ENCODE measurements at regions not wholly inside any gene's neighbourhood (a gene's known extent, or its start where the extent isn't known, plus 50 kb on each side); places are given as distances from the start of the nearest gene placed in this dataset.

DNA sequence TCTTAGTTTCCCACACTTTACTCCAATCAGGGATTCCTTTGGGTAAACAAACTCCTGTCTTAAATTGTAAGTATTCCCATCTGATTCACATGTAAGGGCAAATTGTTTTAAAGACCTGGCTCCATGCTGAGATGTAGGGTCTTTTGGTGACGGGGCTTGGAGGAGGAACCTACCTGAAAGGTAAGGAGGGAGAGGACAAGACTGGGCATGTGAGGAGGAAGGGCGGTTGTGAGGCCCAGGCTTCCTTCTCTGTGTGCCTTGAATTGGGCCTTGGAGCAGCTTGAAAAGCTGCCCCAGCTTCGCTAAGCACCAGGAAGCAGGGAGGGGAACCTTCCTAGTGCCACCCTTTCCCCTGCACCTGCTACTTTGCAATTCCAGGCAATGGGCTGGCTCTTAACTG is 86.8 kb downstream of the C9orf152 start:
- TF ChIP-seq, protein P1, sequence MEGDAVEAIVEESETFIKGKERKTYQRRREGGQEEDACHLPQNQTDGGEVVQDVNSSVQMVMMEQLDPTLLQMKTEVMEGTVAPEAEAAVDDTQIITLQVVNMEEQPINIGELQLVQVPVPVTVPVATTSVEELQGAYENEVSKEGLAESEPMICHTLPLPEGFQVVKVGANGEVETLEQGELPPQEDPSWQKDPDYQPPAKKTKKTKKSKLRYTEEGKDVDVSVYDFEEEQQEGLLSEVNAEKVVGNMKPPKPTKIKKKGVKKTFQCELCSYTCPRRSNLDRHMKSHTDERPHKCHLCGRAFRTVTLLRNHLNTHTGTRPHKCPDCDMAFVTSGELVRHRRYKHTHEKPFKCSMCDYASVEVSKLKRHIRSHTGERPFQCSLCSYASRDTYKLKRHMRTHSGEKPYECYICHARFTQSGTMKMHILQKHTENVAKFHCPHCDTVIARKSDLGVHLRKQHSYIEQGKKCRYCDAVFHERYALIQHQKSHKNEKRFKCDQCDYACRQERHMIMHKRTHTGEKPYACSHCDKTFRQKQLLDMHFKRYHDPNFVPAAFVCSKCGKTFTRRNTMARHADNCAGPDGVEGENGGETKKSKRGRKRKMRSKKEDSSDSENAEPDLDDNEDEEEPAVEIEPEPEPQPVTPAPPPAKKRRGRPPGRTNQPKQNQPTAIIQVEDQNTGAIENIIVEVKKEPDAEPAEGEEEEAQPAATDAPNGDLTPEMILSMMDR (conservative IDR thresholded peaks at IDR 0.05): no peak
- no peak for TF ChIP-seq ZFX (IDR thresholded peaks at IDR 0.05)
